Hepatocyte (in vitro differentiated cells): ENCODE measurements at regions not wholly inside any gene's neighbourhood (a gene's known extent, or its start where the extent isn't known, plus 50 kb on each side); places are given as distances from the start of the nearest gene placed in this dataset.

ENCODE experiments used
- DNase-seq: peaks from one replicate; pipeline ENCODE4 v3.0.0-alpha.2; 2016; ENCODE audit warnings: low spot score
- H2AFZ ChIP-seq: fragments of 200-600 bp; sonication (generic); 2 replicates; pipeline ENCODE4 v1.6.0; 2016; ENCODE audit warnings: antibody characterized with exemption, mild to moderate bottlenecking
- H3K27ac ChIP-seq: fragments of 200-600 bp; sonication (generic); 2 replicates; pipeline ENCODE4 v1.5.1; 2016; ENCODE audit warnings: mild to moderate bottlenecking
- H3K27me3 ChIP-seq: fragments of 200-600 bp; sonication (generic); 2 replicates; pipeline ENCODE4 v1.6.1; 2016
- H3K36me3 ChIP-seq: fragments of 200-600 bp; sonication (generic); replicated peaks from 2 replicates; pipeline ENCODE4 v1.5.1; 2016; ENCODE audit warnings: low read depth; ENCODE audit not compliant: insufficient read depth
- H3K4me1 ChIP-seq: fragments of 200-600 bp; sonication (generic); 2 replicates; pipeline ENCODE4 v1.5.1; 2016; ENCODE audit warnings: mild to moderate bottlenecking, moderate library complexity; ENCODE audit not compliant: insufficient read depth
- H3K4me2 ChIP-seq: fragments of 200-600 bp; sonication (generic); 2 replicates; pipeline ENCODE4 v1.6.0; 2016
- H3K4me3 ChIP-seq: fragments of 200-600 bp; sonication (generic); 2 replicates; pipeline ENCODE4 v1.5.1; 2016; ENCODE audit warnings: mild to moderate bottlenecking
- H3K79me2 ChIP-seq: fragments of 200-600 bp; sonication (generic); 2 replicates; pipeline ENCODE4 v1.6.0; 2017; ENCODE audit warnings: mild to moderate bottlenecking
- H3K9me2 ChIP-seq: fragments of 200-600 bp; sonication (generic); replicated peaks from 2 replicates; pipeline ENCODE4 v1.6.0; 2017; ENCODE audit warnings: mild to moderate bottlenecking; ENCODE audit not compliant: insufficient read depth
- H3K9me3 ChIP-seq: fragments of 200-600 bp; sonication (generic); 2 replicates; pipeline ENCODE4 v1.5.1; 2016; ENCODE audit warnings: low read depth, mild to moderate bottlenecking
- H4K20me1 ChIP-seq: fragments of 200-600 bp; sonication (generic); 2 replicates; pipeline ENCODE4 v1.6.0; 2016; ENCODE audit warnings: mild to moderate bottlenecking; ENCODE audit not compliant: insufficient read depth, poor library complexity, severe bottlenecking
- CTCF ChIP-seq: fragments of 200-600 bp; sonication (generic); IDR thresholded peaks from 2 replicates; pipeline ENCODE4 v1.5.1; 2016; ENCODE audit warnings: antibody characterized with exemption, mild to moderate bottlenecking; ENCODE audit not compliant: poor library complexity
- EZH2 ChIP-seq: fragments of 200-600 bp; sonication (generic); IDR thresholded peaks from 2 replicates; pipeline ENCODE4 v1.6.1; 2016; ENCODE audit warnings: antibody characterized with exemption, mild to moderate bottlenecking, borderline replicate concordance
- EZH2phosphoT487 ChIP-seq: fragments of 200-600 bp; sonication (generic); IDR thresholded peaks from one replicate; pipeline ENCODE4 v1.6.1; 2018; ENCODE audit warnings: antibody characterized with exemption, mild to moderate bottlenecking, low read depth, moderate library complexity; ENCODE audit not compliant: unreplicated experiment, severe bottlenecking
- WGBS: methylation state at CpG from one replicate; pipeline ENCODE4 v1.1.6; 2016; ENCODE audit warnings: low lambda C conversion rate; ENCODE audit errors: missing lambda C conversion rate; 5-methylcytosine and 5-hydroxymethylcytosine counted together

- no peak overlapping the region for H3K4me3 ChIP-seq
- no peaks in the 10 kb centered on the region for H3K9me3 ChIP-seq
- H3K9me2 ChIP-seq = no peaks in the 10 kb centered on the region
- H2AFZ ChIP-seq = no peak overlapping the region
- 95% methylated on average over 9 of the region's 9 CpGs for WGBS
- no peak for TF ChIP-seq EZH2
- TF ChIP-seq EZH2phosphoT487 = no peak
- TF ChIP-seq CTCF = no peak
- no peak overlapping the region for H3K4me2 ChIP-seq
- no peak for DNase-seq
- H3K27me3 ChIP-seq = no peaks in the 10 kb centered on the region
- H3K4me1 ChIP-seq = peaks cover 4% of the 10 kb centered on the region
- H3K27ac ChIP-seq = no peak overlapping the region
- no peaks in the 10 kb centered on the region for H3K36me3 ChIP-seq
- H4K20me1 ChIP-seq = no peaks in the 10 kb centered on the region
- H3K79me2 ChIP-seq = no peaks in the 10 kb centered on the region
These were observed 288.7 kb upstream of the IGFBP3 start for GRCh38 chr7:46209611-46210388.

DNA sequence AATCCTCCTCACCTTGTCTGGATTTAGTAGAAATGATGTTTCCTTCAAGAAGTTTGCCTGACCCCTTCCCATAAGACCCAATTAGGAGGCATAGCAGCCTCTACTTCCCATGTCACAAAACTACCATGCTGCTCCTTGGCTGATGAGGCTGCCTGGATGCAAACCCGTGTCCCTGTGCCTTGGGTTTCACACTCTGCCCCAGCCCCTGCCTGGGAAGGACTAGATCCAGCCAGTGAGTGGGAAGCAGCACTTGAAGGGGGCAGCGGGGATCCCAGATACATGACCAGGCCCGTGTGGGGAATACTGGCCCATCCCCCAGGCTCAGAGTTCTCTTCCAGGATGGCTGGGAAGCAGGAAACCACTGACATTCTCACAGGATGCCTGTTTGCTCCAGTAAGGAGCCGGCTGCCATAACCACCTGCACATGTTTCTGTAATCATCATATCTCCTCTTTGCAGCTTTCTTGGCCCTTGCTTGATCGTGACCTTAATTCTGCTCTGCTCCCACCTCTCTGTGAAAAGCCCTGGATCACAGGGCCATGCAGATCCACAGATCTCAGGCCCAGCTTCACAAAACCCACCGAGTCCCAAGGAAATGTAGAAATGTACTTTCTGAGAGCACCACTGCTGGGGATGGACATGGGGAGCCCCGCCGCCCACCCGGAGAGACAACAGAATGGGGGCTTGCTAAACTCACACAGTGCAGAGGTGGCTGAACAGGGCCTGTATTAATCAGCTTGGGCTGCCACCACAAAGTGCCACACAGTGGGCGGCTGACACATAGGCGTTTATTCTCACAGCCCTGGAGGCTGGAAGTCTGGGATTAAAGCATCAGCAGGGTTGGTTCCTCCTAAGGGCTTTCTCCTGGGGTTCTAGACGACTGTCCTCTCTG lies 287.8 kb upstream of the IGFBP3 start:
- Histone ChIP-seq H2AFZ (no peak overlapping the region), H3K27ac (no peak overlapping the region), H3K9me3 (no peaks in the 10 kb centered on the region), H3K4me2 (no peak overlapping the region), H4K20me1 (no peaks in the 10 kb centered on the region), H3K4me3 (no peak overlapping the region), H3K36me3 (no peaks in the 10 kb centered on the region), H3K79me2 (no peaks in the 10 kb centered on the region), H3K4me1 (peaks cover 4% of the 10 kb centered on the region), H3K27me3 (no peaks in the 10 kb centered on the region), H3K9me2 (no peaks in the 10 kb centered on the region)
- 82% methylated on average over 12 of the region's 12 CpGs for WGBS
- DNase-seq = no peak
- TF ChIP-seq EZH2 = no peak
- no peak for TF ChIP-seq EZH2phosphoT487
- no peak for TF ChIP-seq CTCF

DNA sequence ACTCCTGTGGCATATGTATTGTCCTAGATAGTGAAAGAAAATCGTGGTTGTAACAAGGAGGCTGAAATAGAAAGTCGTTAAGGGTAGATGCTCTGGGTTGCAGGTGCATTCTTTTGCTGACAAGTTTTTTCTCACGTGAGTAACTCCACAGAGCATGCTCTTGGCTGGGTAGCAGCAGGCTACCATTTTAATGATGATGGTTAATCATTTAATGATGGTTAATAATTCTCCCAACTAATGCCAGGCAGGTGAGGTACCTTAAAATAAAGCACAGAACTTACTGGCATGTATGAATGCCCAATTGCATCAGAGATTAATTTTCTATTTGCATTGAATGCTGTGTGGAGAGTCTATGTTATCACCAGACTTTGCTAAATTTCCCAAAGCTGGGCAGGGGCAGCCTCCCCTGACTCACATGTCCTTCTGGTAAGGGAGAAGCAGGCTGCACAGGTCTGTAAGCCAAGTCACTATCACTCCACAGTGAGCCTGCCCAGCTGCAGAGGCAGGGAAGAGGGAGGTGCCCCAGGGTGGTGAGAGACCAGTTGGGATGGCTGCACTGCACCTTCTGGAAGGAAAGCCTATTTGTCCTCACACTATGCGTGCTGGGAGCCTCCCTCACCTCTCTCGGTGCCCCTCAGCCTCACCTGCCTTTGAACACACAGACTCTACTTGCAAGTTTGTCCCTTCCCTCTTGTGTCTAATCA lies 287.0 kb upstream of the IGFBP3 start:
- Histone ChIP-seq H3K4me2 (no peak overlapping the region), H3K9me2 (no peaks in the 10 kb centered on the region), H4K20me1 (no peaks in the 10 kb centered on the region), H3K27me3 (no peaks in the 10 kb centered on the region), H3K79me2 (no peaks in the 10 kb centered on the region), H3K4me3 (no peak overlapping the region), H2AFZ (no peak overlapping the region), H3K4me1 (peaks cover 4% of the 10 kb centered on the region), H3K36me3 (no peaks in the 10 kb centered on the region), H3K9me3 (no peaks in the 10 kb centered on the region), H3K27ac (no peak overlapping the region)
- 81% methylated on average over 5 of the region's 5 CpGs for WGBS
- DNase-seq = no peak
- TF ChIP-seq EZH2 (no peak), EZH2phosphoT487 (no peak), CTCF (no peak)
